ENCODE measurements at regions not wholly inside any gene's neighbourhood (a gene's known extent, or its start where the extent isn't known, plus 50 kb on each side); places are given as distances from the start of the nearest gene placed in this dataset.
"Not testable (repeated sequence)": the region's sequence is repeated elsewhere in the genome, so short reads cannot be mapped to it uniquely, and the experiment has no call there.

- H3K27me3 Mint-ChIP-seq (ENCODE audit: low read depth); H3K9me3 Mint-ChIP-seq; H3K27ac Mint-ChIP-seq; H3K4me1 Mint-ChIP-seq; H3K36me3 Mint-ChIP-seq (ENCODE audit: low read depth); H3K4me3 Mint-ChIP-seq: not testable (repeated sequence)
Measured at GRCh38 chr9:41781899-41782298, 347.3 kb downstream of the CNTNAP3B start.

GRCh38 chr9:41779897-41780406, 349.3 kb downstream of the CNTNAP3B start:
- not testable (repeated sequence) for H3K27me3 Mint-ChIP-seq (ENCODE audit: low read depth); H3K4me1 Mint-ChIP-seq; H3K9me3 Mint-ChIP-seq; H3K36me3 Mint-ChIP-seq (ENCODE audit: low read depth)
- Mint-ChIP-seq H3K27ac (peak overlapping the region; percentile 25 to 79 (median 62)), H3K4me3 (peak overlapping the region in 1 of 3 experiments; percentile 21)

GRCh38 chr9:41779192-41779591, 350.0 kb downstream of the CNTNAP3B start:
- not testable (repeated sequence) for H3K27me3 Mint-ChIP-seq (ENCODE audit: low read depth)

GRCh38 chr9:41778535-41779071, 350.6 kb downstream of the CNTNAP3B start:
- H3K27ac Mint-ChIP-seq; H3K9me3 Mint-ChIP-seq; H3K36me3 Mint-ChIP-seq (ENCODE audit: low read depth); H3K4me1 Mint-ChIP-seq; H3K27me3 Mint-ChIP-seq (ENCODE audit: low read depth); H3K4me3 Mint-ChIP-seq: not testable (repeated sequence)

More at GRCh38 chr9:41779192-41779591, 350.0 kb downstream of the CNTNAP3B start:
- H3K4me1 Mint-ChIP-seq; H3K36me3 Mint-ChIP-seq (ENCODE audit: low read depth); H3K27ac Mint-ChIP-seq; H3K4me3 Mint-ChIP-seq; H3K9me3 Mint-ChIP-seq: not testable (repeated sequence)

- H3K36me3 Mint-ChIP-seq (ENCODE audit: low read depth); H3K4me1 Mint-ChIP-seq; H3K4me3 Mint-ChIP-seq; H3K27ac Mint-ChIP-seq; H3K9me3 Mint-ChIP-seq; H3K27me3 Mint-ChIP-seq (ENCODE audit: low read depth): not testable (repeated sequence)
Measured at GRCh38 chr9:41777536-41777935, 351.7 kb downstream of the CNTNAP3B start.

GRCh38 chr9:41772541-41772940, 356.7 kb downstream of the CNTNAP3B start:
- H3K27me3 Mint-ChIP-seq (ENCODE audit: low read depth); H3K27ac Mint-ChIP-seq; H3K9me3 Mint-ChIP-seq; H3K4me1 Mint-ChIP-seq; H3K36me3 Mint-ChIP-seq (ENCODE audit: low read depth); H3K4me3 Mint-ChIP-seq: not testable (repeated sequence)

GRCh38 chr9:41771693-41772092, 357.5 kb downstream of the CNTNAP3B start:
- not testable (repeated sequence) for H3K4me3 Mint-ChIP-seq; H3K36me3 Mint-ChIP-seq (ENCODE audit: low read depth); H3K27ac Mint-ChIP-seq; H3K4me1 Mint-ChIP-seq; H3K9me3 Mint-ChIP-seq; H3K27me3 Mint-ChIP-seq (ENCODE audit: low read depth)

- not testable (repeated sequence) for H3K27me3 Mint-ChIP-seq (ENCODE audit: low read depth); H3K4me3 Mint-ChIP-seq; H3K4me1 Mint-ChIP-seq; H3K36me3 Mint-ChIP-seq (ENCODE audit: low read depth); H3K27ac Mint-ChIP-seq; H3K9me3 Mint-ChIP-seq
Measured at GRCh38 chr9:41754822-41755221, 374.4 kb downstream of the CNTNAP3B start.

GRCh38 chr9:41754403-41754802, 374.8 kb downstream of the CNTNAP3B start:
- H3K9me3 Mint-ChIP-seq; H3K4me1 Mint-ChIP-seq; H3K36me3 Mint-ChIP-seq (ENCODE audit: low read depth); H3K27me3 Mint-ChIP-seq (ENCODE audit: low read depth); H3K27ac Mint-ChIP-seq; H3K4me3 Mint-ChIP-seq: not testable (repeated sequence)

GRCh38 chr9:41741897-41742296, 387.3 kb downstream of the CNTNAP3B start:
- not testable (repeated sequence) for H3K9me3 Mint-ChIP-seq; H3K27ac Mint-ChIP-seq; H3K4me1 Mint-ChIP-seq; H3K36me3 Mint-ChIP-seq (ENCODE audit: low read depth); H3K27me3 Mint-ChIP-seq (ENCODE audit: low read depth); H3K4me3 Mint-ChIP-seq

GRCh38 chr9:41741173-41741572, 388.1 kb downstream of the CNTNAP3B start:
- H3K36me3 Mint-ChIP-seq (ENCODE audit: low read depth); H3K4me1 Mint-ChIP-seq; H3K9me3 Mint-ChIP-seq; H3K27me3 Mint-ChIP-seq (ENCODE audit: low read depth): not testable (repeated sequence)
- Mint-ChIP-seq H3K27ac (peak overlapping the region; percentile 58 to 91 (median 85)), H3K4me3 (peak overlapping the region in 2 of 3 experiments; percentile 9 to 45)

- not testable (repeated sequence) for H3K27me3 Mint-ChIP-seq (ENCODE audit: low read depth); H3K4me3 Mint-ChIP-seq; H3K4me1 Mint-ChIP-seq; H3K36me3 Mint-ChIP-seq (ENCODE audit: low read depth); H3K27ac Mint-ChIP-seq; H3K9me3 Mint-ChIP-seq
Measured at GRCh38 chr9:41738681-41739080, 390.5 kb downstream of the CNTNAP3B start.

GRCh38 chr9:41699190-41699589, 430.0 kb downstream of the CNTNAP3B start:
- H3K36me3 Mint-ChIP-seq (ENCODE audit: low read depth); H3K4me3 Mint-ChIP-seq; H3K27ac Mint-ChIP-seq; H3K9me3 Mint-ChIP-seq; H3K4me1 Mint-ChIP-seq; H3K27me3 Mint-ChIP-seq (ENCODE audit: low read depth): not testable (repeated sequence)

- not testable (repeated sequence) for H3K27me3 Mint-ChIP-seq (ENCODE audit: low read depth); H3K4me1 Mint-ChIP-seq; H3K4me3 Mint-ChIP-seq; H3K36me3 Mint-ChIP-seq (ENCODE audit: low read depth); H3K9me3 Mint-ChIP-seq; H3K27ac Mint-ChIP-seq
Measured at GRCh38 chr9:41697080-41697479, 432.1 kb downstream of the CNTNAP3B start.

GRCh38 chr9:41679312-41679711, 449.9 kb downstream of the CNTNAP3B start:
- not testable (repeated sequence) for H3K4me1 Mint-ChIP-seq; H3K9me3 Mint-ChIP-seq; H3K36me3 Mint-ChIP-seq (ENCODE audit: low read depth); H3K27me3 Mint-ChIP-seq (ENCODE audit: low read depth); H3K27ac Mint-ChIP-seq
- peak overlapping the region in 2 of 3 experiments; percentile 10 to 56 for H3K4me3 Mint-ChIP-seq

- H3K27ac Mint-ChIP-seq; H3K9me3 Mint-ChIP-seq; H3K27me3 Mint-ChIP-seq (ENCODE audit: low read depth); H3K36me3 Mint-ChIP-seq (ENCODE audit: low read depth); H3K4me1 Mint-ChIP-seq; H3K4me3 Mint-ChIP-seq: not testable (repeated sequence)
Measured at GRCh38 chr9:41663497-41664036, 465.7 kb downstream of the CNTNAP3B start.

All from nephron (organoid).